HepG2 (cell line): ENCODE measurements at regions not wholly inside any gene's neighbourhood (a gene's known extent, or its start where the extent isn't known, plus 50 kb on each side); places are given as distances from the start of the nearest gene placed in this dataset.

Source experiments
- CCAR2 ChIP-seq: fragments of 200-400 bp; formaldehyde crosslinking; optimal IDR thresholded peaks from 2 replicates; pipeline ENCODE3; 2018; ENCODE audit warnings: low read depth, mild to moderate bottlenecking, low read length, moderate library complexity
- CHD2 ChIP-seq: IDR thresholded peaks from 2 replicates; pipeline ENCODE4 v1.6.1; 2011; ENCODE audit warnings: low read depth, low read length, improper control_type of control experiment
- DPF2 ChIP-seq: sonication (generic); formaldehyde crosslinking; IDR thresholded peaks from 2 replicates; pipeline ENCODE4 v1.4.0; 2020; ENCODE audit warnings: mild to moderate bottlenecking, low read depth, missing genetic modification reagents, borderline replicate concordance
- ELF3 ChIP-seq: IDR thresholded peaks from 2 replicates; pipeline ENCODE4 v1.6.1; 2016; ENCODE audit warnings: missing genetic modification reagents, missing compliant biosample characterization
- HDAC6 ChIP-seq: fragments of 200-600 bp; sonication (generic); IDR thresholded peaks from 2 replicates; pipeline ENCODE4 v1.7.0; 2017; ENCODE audit warnings: mild to moderate bottlenecking, antibody characterized with exemption, low read length, low read depth
- NR3C1 ChIP-seq: sonication (generic); formaldehyde crosslinking; IDR thresholded peaks from 2 replicates; pipeline ENCODE4 v1.4.0; 2020; ENCODE audit warnings: missing genetic modification reagents
- POLR2A ChIP-seq, 2 experiments: IDR thresholded peaks; 2 replicates each; pipeline ENCODE4 v1.6.1; 2011; ENCODE audit warnings: low read depth in 2 of 2, low read length in 2 of 2, mild to moderate bottlenecking in 1 of 2, moderate library complexity in 1 of 2; ENCODE audit not compliant: insufficient read depth in 1 of 2
- REPIN1 ChIP-seq: sonication (generic); formaldehyde crosslinking; IDR thresholded peaks from 2 replicates; pipeline ENCODE4 v1.8.0; 2022; ENCODE audit warnings: missing genetic modification reagents, low read depth, mild to moderate bottlenecking, borderline replicate concordance
- RFX1 ChIP-seq: fragments of 450-650 bp; IDR thresholded peaks from 2 replicates; pipeline ENCODE4 v1.6.1; 2017
- ZNF343 ChIP-seq: sonication (generic); formaldehyde crosslinking; IDR thresholded peaks from 2 replicates; pipeline ENCODE4 v1.4.0; 2020; ENCODE audit warnings: mild to moderate bottlenecking, missing genetic modification reagents
- ZNF556 ChIP-seq: sonication (generic); formaldehyde crosslinking; IDR thresholded peaks from 2 replicates; pipeline ENCODE4 v1.4.0; 2020; ENCODE audit warnings: mild to moderate bottlenecking, missing genetic modification reagents, borderline replicate concordance
- TF ChIP-seq, protein P1 (sequence below): IDR thresholded peaks from 2 replicates; pipeline ENCODE4 v1.6.1; 2016; ENCODE audit warnings: control low read depth
- TF ChIP-seq, protein P2 (sequence below): sonication (generic); formaldehyde crosslinking; conservative IDR thresholded peaks from 2 replicates; pipeline ENCODE4 v1.4.0; 2020; ENCODE audit warnings: mild to moderate bottlenecking, missing genetic modification reagents, moderate library complexity
- TF ChIP-seq, protein P3 (sequence below): IDR thresholded peaks from 2 replicates; pipeline ENCODE4 v1.6.1; 2018; ENCODE audit warnings: missing genetic modification reagents
- TF ChIP-seq, protein P4 (sequence below): sonication (generic); formaldehyde crosslinking; IDR thresholded peaks from 2 replicates; pipeline ENCODE4 v1.5.1; 2020; ENCODE audit warnings: missing genetic modification reagents, mild to moderate bottlenecking, borderline replicate concordance
- TF ChIP-seq, protein P5 (sequence below): sonication (generic); formaldehyde crosslinking; IDR thresholded peaks from 2 replicates; pipeline ENCODE4 v1.4.0; 2020; ENCODE audit warnings: missing genetic modification reagents

DNA sequence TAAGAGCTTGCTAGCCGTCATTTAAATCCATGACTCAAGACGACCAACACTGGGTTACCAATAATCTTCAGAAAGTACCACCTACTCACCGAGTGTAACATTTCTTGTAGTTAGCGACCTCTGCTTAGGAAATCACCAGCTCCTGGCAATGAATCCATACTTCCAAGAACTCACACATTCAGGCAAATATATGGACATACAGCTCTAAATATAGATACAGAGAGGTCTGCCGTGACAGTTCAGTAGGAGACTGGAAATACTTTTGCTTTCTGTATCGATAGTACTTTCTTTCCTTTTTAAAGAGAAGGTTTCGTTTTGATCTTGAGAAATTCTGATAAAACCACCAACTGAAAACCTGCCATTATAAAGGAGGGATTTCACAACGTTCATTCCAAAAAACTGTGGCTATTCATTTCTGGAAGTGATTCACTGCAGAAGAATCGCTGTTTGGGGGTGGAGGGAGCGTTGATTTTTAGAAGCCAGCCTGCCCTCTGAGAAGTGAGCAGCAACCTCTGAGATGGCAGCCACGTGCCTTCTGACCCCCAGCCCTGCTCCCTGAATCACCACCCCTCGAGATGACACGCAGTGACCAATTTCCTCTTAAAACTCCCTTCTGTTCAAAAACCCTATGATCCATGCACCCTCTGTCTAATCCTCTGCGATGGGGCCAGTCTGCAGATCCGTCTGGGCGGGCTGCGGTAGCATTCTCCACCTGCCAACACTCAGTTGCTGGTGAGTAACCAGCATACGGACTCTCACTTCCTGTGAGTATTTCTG lies 179.0 kb upstream of the KLF14 start (continued):
- TF ChIP-seq, protein P1, sequence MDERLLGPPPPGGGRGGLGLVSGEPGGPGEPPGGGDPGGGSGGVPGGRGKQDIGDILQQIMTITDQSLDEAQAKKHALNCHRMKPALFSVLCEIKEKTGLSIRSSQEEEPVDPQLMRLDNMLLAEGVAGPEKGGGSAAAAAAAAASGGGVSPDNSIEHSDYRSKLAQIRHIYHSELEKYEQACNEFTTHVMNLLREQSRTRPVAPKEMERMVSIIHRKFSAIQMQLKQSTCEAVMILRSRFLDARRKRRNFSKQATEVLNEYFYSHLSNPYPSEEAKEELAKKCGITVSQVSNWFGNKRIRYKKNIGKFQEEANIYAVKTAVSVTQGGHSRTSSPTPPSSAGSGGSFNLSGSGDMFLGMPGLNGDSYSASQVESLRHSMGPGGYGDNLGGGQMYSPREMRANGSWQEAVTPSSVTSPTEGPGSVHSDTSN (CRISPR knock-in tag): no peak
- TF ChIP-seq ZNF343 (CRISPR knock-in tag) (no peak), NR3C1 (CRISPR knock-in tag) (no peak), RFX1 (no peak), REPIN1 (CRISPR knock-in tag) (no peak), ELF3 (CRISPR knock-in tag) (no peak; the same call in 1 of the 2 replicates), CCAR2 (no peak), CHD2 (no peak), POLR2A (IDR thresholded peaks at IDR 0.05; ENCODE audit: insufficient read depth in 1 of 2, low read depth in 2 of 2, low read length in 2 of 2) (peak; percentile 43 to 59), HDAC6 (no peak), DPF2 (CRISPR knock-in tag) (no peak), ZNF556 (CRISPR knock-in tag) (no peak)
- TF ChIP-seq, protein P2, sequence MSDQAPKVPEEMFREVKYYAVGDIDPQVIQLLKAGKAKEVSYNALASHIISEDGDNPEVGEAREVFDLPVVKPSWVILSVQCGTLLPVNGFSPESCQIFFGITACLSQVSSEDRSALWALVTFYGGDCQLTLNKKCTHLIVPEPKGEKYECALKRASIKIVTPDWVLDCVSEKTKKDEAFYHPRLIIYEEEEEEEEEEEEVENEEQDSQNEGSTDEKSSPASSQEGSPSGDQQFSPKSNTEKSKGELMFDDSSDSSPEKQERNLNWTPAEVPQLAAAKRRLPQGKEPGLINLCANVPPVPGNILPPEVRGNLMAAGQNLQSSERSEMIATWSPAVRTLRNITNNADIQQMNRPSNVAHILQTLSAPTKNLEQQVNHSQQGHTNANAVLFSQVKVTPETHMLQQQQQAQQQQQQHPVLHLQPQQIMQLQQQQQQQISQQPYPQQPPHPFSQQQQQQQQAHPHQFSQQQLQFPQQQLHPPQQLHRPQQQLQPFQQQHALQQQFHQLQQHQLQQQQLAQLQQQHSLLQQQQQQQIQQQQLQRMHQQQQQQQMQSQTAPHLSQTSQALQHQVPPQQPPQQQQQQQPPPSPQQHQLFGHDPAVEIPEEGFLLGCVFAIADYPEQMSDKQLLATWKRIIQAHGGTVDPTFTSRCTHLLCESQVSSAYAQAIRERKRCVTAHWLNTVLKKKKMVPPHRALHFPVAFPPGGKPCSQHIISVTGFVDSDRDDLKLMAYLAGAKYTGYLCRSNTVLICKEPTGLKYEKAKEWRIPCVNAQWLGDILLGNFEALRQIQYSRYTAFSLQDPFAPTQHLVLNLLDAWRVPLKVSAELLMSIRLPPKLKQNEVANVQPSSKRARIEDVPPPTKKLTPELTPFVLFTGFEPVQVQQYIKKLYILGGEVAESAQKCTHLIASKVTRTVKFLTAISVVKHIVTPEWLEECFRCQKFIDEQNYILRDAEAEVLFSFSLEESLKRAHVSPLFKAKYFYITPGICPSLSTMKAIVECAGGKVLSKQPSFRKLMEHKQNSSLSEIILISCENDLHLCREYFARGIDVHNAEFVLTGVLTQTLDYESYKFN (CRISPR knock-in tag): peak; percentile 18; the same call in 1 of the 2 replicates
- TF ChIP-seq, protein P3, sequence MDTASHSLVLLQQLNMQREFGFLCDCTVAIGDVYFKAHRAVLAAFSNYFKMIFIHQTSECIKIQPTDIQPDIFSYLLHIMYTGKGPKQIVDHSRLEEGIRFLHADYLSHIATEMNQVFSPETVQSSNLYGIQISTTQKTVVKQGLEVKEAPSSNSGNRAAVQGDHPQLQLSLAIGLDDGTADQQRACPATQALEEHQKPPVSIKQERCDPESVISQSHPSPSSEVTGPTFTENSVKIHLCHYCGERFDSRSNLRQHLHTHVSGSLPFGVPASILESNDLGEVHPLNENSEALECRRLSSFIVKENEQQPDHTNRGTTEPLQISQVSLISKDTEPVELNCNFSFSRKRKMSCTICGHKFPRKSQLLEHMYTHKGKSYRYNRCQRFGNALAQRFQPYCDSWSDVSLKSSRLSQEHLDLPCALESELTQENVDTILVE: no peak
- TF ChIP-seq, protein P4, sequence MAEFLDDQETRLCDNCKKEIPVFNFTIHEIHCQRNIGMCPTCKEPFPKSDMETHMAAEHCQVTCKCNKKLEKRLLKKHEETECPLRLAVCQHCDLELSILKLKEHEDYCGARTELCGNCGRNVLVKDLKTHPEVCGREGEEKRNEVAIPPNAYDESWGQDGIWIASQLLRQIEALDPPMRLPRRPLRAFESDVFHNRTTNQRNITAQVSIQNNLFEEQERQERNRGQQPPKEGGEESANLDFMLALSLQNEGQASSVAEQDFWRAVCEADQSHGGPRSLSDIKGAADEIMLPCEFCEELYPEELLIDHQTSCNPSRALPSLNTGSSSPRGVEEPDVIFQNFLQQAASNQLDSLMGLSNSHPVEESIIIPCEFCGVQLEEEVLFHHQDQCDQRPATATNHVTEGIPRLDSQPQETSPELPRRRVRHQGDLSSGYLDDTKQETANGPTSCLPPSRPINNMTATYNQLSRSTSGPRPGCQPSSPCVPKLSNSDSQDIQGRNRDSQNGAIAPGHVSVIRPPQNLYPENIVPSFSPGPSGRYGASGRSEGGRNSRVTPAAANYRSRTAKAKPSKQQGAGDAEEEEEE (CRISPR knock-in tag): no peak
- TF ChIP-seq, protein P5, sequence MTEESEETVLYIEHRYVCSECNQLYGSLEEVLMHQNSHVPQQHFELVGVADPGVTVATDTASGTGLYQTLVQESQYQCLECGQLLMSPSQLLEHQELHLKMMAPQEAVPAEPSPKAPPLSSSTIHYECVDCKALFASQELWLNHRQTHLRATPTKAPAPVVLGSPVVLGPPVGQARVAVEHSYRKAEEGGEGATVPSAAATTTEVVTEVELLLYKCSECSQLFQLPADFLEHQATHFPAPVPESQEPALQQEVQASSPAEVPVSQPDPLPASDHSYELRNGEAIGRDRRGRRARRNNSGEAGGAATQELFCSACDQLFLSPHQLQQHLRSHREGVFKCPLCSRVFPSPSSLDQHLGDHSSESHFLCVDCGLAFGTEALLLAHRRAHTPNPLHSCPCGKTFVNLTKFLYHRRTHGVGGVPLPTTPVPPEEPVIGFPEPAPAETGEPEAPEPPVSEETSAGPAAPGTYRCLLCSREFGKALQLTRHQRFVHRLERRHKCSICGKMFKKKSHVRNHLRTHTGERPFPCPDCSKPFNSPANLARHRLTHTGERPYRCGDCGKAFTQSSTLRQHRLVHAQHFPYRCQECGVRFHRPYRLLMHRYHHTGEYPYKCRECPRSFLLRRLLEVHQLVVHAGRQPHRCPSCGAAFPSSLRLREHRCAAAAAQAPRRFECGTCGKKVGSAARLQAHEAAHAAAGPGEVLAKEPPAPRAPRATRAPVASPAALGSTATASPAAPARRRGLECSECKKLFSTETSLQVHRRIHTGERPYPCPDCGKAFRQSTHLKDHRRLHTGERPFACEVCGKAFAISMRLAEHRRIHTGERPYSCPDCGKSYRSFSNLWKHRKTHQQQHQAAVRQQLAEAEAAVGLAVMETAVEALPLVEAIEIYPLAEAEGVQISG (CRISPR knock-in tag): 0 out of 2 replicates have a peak, but pooled peaks have one; percentile 24
